Hepatic stellate cell (primary cell): ENCODE measurements at regions not wholly inside any gene's neighbourhood (a gene's known extent, or its start where the extent isn't known, plus 50 kb on each side); places are given as distances from the start of the nearest gene placed in this dataset.

Experiments
- DNase-seq: peaks from one replicate; pipeline ENCODE4 v3.0.0; 2011; ENCODE audit warnings: low spot score

DNA sequence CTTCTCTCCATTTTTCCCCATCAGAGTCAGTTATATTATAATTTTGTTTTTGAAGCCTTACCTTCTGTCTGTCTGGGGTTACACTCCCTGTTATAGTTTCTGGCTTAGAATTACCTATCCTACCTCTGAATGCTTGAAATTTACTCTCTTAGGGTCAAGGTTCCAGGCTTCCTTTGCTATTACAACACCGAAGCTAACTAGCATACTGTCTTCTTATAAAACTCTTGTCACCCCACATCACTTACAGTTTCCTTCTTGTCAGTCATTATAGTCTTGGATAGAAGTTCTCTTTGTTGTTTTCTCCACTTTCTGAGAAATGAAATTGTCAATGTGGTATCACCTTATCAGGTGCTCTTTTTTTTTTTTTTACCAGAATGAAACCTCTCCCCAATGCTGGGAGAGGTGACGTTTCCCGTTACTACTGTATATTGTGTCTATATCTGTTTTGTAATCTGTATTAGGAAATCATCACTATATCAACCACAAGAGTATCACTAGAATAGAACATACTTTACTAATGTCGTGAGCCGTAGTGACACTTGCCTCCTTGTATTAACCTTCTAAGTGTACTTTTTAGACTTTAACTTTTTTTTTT, 69.2 kb upstream of the PSMA6 start:
- no peak for DNase-seq

DNA sequence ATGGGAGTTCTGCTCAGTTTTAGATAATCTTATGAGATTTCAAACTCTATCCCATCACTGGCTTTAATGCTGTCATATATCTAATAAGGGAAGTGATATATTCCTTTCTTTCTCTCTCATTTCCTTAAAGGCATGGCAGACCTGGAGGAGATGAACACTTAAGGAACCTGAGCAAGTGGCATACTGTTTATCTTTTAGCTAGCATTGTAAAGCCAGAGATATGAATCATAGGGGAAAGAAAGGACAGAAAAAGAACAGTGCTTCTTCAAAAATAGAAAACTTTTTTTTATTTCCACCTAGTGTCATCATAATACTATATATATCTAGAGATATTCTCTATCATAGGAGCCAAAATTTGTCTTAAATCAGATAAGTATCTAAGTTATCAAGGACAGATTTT, 68.3 kb upstream of the PSMA6 start:
- DNase-seq: no peak

DNA sequence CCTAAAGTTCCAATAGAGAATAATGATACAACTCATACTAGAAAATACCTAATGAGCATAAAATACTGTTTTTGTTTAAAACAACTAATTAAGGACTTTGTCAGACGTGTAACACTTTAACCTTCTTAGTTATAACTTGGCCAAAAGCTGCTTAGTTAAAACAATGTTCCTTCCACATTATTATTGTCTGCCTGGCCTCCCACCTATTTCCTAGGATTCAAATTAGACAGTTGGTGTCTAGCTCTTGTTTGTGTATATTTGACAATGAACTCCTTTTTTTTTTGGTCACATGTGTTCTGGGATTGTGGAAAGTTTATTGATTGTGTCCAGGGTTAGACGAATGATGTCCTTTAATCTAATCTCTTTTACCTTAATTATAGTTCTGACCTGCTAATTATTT, 67.6 kb upstream of the PSMA6 start:
- no peak for DNase-seq

DNA sequence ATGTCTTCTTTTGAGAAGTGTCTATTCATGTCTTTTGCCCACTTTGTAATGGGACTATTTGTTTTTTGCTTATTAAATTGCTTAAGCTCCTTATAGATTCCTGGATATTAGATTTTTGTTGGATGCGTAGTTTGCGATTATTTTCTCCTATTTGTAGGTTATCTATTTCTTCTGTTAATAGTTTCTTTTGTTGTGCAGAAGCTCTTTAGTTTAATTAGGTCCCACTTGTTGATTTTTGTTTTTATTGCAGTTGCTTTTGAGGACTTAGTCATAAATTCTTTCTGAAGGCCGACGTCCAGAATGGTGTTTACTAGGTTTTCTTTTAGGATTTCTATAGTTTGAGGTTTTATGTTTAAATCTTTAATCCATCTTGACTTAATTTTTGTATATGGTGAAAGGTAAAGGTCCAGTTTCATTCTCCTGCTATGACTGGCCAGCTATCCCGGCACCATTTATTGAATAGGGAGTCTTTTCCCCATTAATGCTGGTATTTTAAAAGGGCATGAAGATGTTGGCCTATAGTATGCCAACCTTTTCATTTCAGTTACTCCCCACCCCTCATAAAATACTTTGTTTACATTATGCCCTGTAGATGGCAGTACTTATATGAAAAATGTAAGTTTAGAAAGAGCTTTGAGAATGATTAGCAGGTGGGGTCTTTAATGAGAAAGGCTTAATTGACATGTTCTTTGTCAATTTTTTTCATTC, 62.9 kb upstream of the PSMA6 start:
- no peak for DNase-seq

DNA sequence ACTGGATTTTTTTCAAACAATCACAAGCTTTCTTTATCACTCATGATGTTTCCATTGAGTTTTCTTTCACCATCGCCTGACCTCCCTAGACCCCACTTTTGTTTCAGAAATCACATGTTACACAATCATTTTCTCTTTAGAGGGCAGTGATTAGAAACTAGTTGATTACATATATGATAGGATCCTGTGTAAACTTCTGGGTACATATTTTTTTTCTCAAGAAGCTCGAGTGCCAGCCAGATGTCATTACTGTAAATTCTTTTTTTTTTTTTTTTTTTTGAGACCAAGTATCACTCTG, 62.4 kb upstream of the PSMA6 start:
- DNase-seq: no peak

DNA sequence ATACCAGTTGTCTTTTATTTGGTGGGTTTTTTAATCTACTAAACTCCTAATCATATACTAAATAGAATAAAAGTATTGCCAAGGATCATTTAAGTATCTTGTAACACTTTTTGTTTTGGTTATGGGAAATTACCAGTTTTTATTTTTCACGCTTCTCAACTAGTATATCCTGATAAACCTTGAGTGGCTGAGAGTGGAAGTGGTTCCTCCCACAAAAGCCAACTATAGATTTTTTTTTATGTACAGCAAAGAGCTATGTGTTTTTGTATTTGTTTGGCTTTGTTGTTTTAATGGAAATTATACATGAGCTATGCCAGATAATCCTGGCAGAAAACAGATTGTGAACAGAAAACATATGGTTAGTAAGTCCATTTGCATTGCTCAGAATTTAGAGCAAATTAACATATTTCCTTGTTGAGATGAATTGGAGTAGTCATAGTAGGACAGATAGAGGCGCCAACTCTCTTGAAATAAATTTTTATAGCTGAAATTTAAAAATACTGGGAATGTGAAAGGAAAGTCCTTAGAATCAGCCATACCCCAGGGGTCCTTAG, 60.9 kb upstream of the PSMA6 start:
- no peak for DNase-seq

DNA sequence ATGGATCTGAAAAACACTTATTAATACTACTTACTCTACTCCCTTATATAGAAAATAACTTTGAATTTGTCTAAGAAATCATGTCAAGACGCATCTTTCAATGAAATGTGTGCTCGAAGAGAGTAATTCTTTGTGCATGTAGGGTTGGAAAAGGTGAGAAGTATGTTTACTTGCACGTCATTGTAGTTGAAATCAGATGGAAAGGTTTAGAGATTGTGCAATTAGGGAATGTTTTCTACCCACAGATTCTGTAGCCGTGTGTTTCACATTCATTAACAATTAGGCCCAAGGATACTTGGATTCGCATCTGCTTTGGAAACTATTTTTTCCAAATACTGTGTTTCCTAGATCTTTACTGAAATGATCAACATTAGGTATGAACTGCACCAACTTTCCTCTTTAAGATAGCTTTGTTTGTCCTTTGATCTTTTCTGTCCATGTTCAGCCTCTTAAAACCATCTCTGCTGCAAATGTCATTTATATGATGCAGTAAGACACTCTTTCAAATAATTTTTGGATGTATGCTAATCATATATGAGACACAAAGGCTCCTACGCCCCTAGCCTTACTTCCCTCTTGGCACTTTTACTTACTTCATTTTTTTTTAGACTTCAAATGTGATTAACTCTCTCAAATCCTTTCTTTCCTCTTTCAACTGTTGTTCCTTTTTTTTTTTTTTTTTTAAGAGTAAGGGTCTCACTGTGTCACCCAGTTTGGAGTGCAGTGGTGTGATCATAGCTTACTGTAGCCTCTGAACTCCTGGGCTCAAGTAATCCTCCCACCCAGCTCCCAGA, 58.0 kb upstream of the PSMA6 start:
- no peak for DNase-seq

DNA sequence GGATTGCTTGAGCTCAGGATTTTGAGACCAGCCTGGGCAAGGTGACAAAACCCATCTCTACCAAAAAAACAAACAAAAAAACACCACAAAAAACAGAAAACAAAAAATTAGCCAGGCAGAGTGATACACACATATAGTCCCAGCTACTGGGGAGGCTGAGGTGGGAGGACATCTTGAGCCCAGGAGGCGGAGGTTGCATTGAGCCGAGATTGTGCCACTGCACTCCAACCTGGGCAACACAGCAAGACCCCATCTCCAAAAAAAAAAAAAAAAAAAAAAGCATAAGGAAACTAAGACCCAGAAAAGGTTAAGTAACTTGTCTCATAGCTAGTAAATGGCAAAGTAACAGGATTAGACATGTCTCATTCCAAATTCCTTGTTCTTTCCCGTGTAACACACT, 56.3 kb upstream of the PSMA6 start:
- no peak for DNase-seq

DNA sequence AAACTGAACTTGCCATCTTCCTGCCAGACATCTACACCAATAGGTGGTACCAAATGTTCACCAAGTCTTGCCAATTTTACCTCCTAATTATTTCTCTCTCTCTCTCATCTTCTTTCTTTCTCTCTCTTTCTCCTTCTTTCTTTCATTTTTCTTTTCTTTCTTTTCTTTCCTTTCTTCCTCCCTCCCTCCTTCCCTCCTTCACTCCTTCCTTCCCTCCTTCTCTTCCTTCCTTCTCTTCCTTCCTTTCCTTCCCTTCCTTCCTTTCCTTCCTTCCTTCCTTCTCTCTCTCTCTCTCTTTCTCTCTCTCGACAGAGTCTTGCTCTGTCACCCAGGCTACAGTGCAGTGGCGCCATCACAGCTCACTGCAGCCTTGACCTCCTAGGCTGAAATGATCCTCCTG, 55.4 kb upstream of the PSMA6 start:
- no peak for DNase-seq

DNA sequence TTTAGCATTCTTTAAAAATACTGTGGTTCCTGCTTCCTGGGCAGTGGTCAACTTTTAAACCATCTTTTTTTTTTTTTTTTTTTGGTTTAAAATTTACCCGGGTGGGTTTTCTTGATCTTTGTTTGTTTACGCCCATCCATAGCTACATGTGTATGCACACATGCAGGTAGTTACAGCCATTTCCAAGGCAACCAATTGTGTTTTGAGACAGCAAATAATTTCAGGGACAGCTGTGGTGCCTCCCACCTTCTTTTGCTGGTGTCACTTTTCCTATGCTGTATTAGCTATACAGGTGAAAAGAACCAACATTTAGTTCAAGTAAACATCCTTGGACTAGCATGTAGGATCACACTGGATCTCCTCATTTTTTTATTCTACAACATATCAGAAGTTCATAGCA, 52.0 kb upstream of the PSMA6 start:
- no peak for DNase-seq
